ENCODE measurements at regions not wholly inside any gene's neighbourhood (a gene's known extent, or its start where the extent isn't known, plus 50 kb on each side); places are given as distances from the start of the nearest gene placed in this dataset.

GRCh38 chr9:90442723-90443122, 199.9 kb downstream of the DIRAS2 start:
- Histone ChIP-seq H3K9me1 (ENCODE audit: control insufficient read depth, extremely low read depth, insufficient read depth, low read length) (no peaks in the 10 kb centered on the region), H4K20me1 (ENCODE audit: control insufficient read depth, extremely low read depth, insufficient read depth, low read length) (no peaks in the 10 kb centered on the region), H3K4me1 (ENCODE audit: control insufficient read depth, extremely low read depth, insufficient read depth, low read length) (no peaks in the 10 kb centered on the region), H2AFZ (ENCODE audit: control insufficient read depth, low read length) (no peak overlapping the region), H3K27me3 (ENCODE audit: control insufficient read depth, extremely low read depth, insufficient read depth, low read length) (no peaks in the 10 kb centered on the region), H3K4me3 (ENCODE audit: control insufficient read depth in 2 of 3, extremely low read depth in 1 of 3, insufficient read depth in 2 of 3, low read depth in 1 of 3, low read length in 3 of 3) (no peak overlapping the region), H3K27ac (ENCODE audit: control insufficient read depth, insufficient read depth, low read length) (no peak overlapping the region), H3K4me2 (ENCODE audit: control insufficient read depth, extremely low read depth, insufficient read depth, low read depth, low read length) (no peak overlapping the region), H3K79me2 (ENCODE audit: control insufficient read depth, insufficient read depth, low read length) (no peaks in the 10 kb centered on the region), H3K36me3 (ENCODE audit: control insufficient read depth in 2 of 2, extremely low read depth in 1 of 2, insufficient read depth in 2 of 2, low read length in 2 of 2) (no peaks in the 10 kb centered on the region), H3K9ac (ENCODE audit: control insufficient read depth, extremely low read depth, insufficient read depth, low read length) (no peak overlapping the region), H3K9me3 (ENCODE audit: control insufficient read depth, low read depth, low read length) (no peaks in the 10 kb centered on the region)
- FAIRE-seq (no peak), DNase-seq (ENCODE audit: low read depth, low spot score) (no peak)
- dilution Hi-C loops (cut with MboI; ENCODE audit: extremely low pct_ligation_motif_present, low sequenced_read_pairs): no loop called here
- TF ChIP-seq CTCF (optimal IDR thresholded peaks at IDR 0.05 in 1 of 3, IDR thresholded peaks at IDR 0.05 in 1 of 3, conservative IDR thresholded peaks at IDR 0.05 in 1 of 3; ENCODE audit: extremely low read depth in 1 of 3, insufficient read depth in 2 of 3, low read length in 3 of 3) (no peak), EZH2 (IDR thresholded peaks at IDR 0.05; ENCODE audit: low read length) (no peak)

DNA sequence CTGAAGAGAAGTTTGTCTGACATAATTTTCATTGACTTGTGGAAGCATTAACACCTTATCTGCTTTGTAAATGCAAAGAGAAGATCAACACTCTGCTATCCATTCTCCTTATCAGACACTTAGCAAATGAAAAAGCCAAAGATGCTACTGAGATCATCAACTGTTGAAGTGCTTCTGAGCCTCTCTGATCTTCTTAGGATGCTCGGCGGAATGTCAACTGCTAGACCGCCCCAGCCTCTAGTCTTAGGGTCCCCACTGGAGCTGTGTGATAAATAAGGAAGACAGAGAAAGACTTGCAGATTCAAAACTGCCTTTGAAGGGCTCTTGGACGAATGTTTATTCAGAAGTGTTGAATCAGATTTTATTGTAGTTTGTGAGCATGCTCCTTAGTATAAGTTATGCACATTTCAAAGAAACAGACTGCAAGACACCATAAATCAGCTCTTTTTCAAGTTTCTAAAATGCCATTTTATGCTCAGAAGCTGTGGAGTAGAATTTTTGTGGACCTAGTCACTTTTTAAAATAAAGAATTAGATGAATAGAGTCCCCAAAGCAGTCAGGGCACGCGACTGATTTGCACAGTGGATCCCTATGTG, 197.9 kb downstream of the DIRAS2 start:
- no peak for FAIRE-seq
- TF ChIP-seq EZH2 (IDR thresholded peaks at IDR 0.05; ENCODE audit: low read length) (no peak), CTCF (optimal IDR thresholded peaks at IDR 0.05 in 1 of 3, IDR thresholded peaks at IDR 0.05 in 1 of 3, conservative IDR thresholded peaks at IDR 0.05 in 1 of 3; ENCODE audit: extremely low read depth in 1 of 3, insufficient read depth in 2 of 3, low read length in 3 of 3) (no peak)
- H3K9ac ChIP-seq (ENCODE audit: control insufficient read depth, extremely low read depth, insufficient read depth, low read length): no peak overlapping the region
- no peak for DNase-seq (ENCODE audit: low read depth, low spot score)
- no peaks in the 10 kb centered on the region for H3K9me3 ChIP-seq (ENCODE audit: control insufficient read depth, low read depth, low read length)
- H3K36me3 ChIP-seq (ENCODE audit: control insufficient read depth in 2 of 2, extremely low read depth in 1 of 2, insufficient read depth in 2 of 2, low read length in 2 of 2): no peaks in the 10 kb centered on the region
- H3K4me2 ChIP-seq (ENCODE audit: control insufficient read depth, extremely low read depth, insufficient read depth, low read depth, low read length): no peak overlapping the region
- no peaks in the 10 kb centered on the region for H3K27me3 ChIP-seq (ENCODE audit: control insufficient read depth, extremely low read depth, insufficient read depth, low read length)
- dilution Hi-C loops (cut with MboI; ENCODE audit: extremely low pct_ligation_motif_present, low sequenced_read_pairs): no loop called here
- no peak overlapping the region for H2AFZ ChIP-seq (ENCODE audit: control insufficient read depth, low read length)
- H4K20me1 ChIP-seq (ENCODE audit: control insufficient read depth, extremely low read depth, insufficient read depth, low read length): no peaks in the 10 kb centered on the region
- H3K79me2 ChIP-seq (ENCODE audit: control insufficient read depth, insufficient read depth, low read length): no peaks in the 10 kb centered on the region
- no peak overlapping the region for H3K4me3 ChIP-seq (ENCODE audit: control insufficient read depth in 2 of 3, extremely low read depth in 1 of 3, insufficient read depth in 2 of 3, low read depth in 1 of 3, low read length in 3 of 3)
- H3K27ac ChIP-seq (ENCODE audit: control insufficient read depth, insufficient read depth, low read length): no peak overlapping the region
- H3K4me1 ChIP-seq (ENCODE audit: control insufficient read depth, extremely low read depth, insufficient read depth, low read length): no peaks in the 10 kb centered on the region
- H3K9me1 ChIP-seq (ENCODE audit: control insufficient read depth, extremely low read depth, insufficient read depth, low read length): no peaks in the 10 kb centered on the region

All from keratinocyte (primary cell).